A549 (cell line): ENCODE measurements at regions not wholly inside any gene's neighbourhood (a gene's known extent, or its start where the extent isn't known, plus 50 kb on each side); places are given as distances from the start of the nearest gene placed in this dataset.

ENCODE experiments used
- ATAC-seq, 2 experiments: fragments of 200-7000 bp in 1 of 2; fragments of >200 bp in 1 of 2; cut with Nextera tagmentation in 1 of 2; cut with Tn5 transposase in 1 of 2; 3 replicates each; pipeline versions ENCODE4 v1.8.0 to v1.9.1; 2018 to 2020; ENCODE audit warnings: mild to moderate bottlenecking in 1 of 2, moderate library complexity in 1 of 2
- CTCF ChIA-PET: fragments of 300-600 bp; sonication (Branson Sonifier 250); formaldehyde crosslinking; extraction: SDS; loops from one replicate; lab custom pipeline; 2021; ENCODE audit warnings: antibody characterized with exemption, inconsistent platforms; lab: Yijun Ruan, JAX
- POLR2A ChIA-PET: fragments of 350-600 bp; formaldehyde crosslinking; extraction: SDS; loops from one replicate; lab custom pipeline; 2021; ENCODE audit warnings: antibody characterized with exemption, inconsistent platforms; lab: Yijun Ruan, JAX
- DNase-seq, 2 experiments: peaks; one replicate each; pipeline versions ENCODE4 v3.0.0 to v3.0.0-alpha.2; 2011 to 2016; ENCODE audit warnings: low read depth in 1 of 2, low spot score in 1 of 2
- FAIRE-seq: peaks from 2 replicates; lab custom pipeline; 2011; peaks lifted over from hg19 to GRCh38; lab: Jason Lieb, UNC
- H3K27ac ChIP-seq, 2 experiments: fragments of >200 bp; sonication (Bioruptor Twin); formaldehyde crosslinking; 3 replicates each; pipeline ENCODE4 v1.5.1; 2016 to 2017
- H3K4me1 ChIP-seq: fragments of >200 bp; sonication (Bioruptor Twin); formaldehyde crosslinking; 3 replicates; pipeline ENCODE4 v1.6.1; 2016
- H3K4me2 ChIP-seq: fragments of >200 bp; sonication (Bioruptor Twin); formaldehyde crosslinking; 3 replicates; pipeline ENCODE4 v1.6.1; 2016
- H3K4me3 ChIP-seq: fragments of >200 bp; sonication (Bioruptor Twin); formaldehyde crosslinking; 3 replicates; pipeline ENCODE4 v1.5.1; 2016
- H3K9me3 ChIP-seq: fragments of >200 bp; sonication (Bioruptor Twin); formaldehyde crosslinking; 3 replicates; pipeline ENCODE4 v1.6.1; 2016
- CBX2 ChIP-seq: fragments of 200-600 bp; sonication (generic); IDR thresholded peaks from 2 replicates; pipeline ENCODE4 v1.6.1; 2016; ENCODE audit warnings: low read depth, mild to moderate bottlenecking, borderline replicate concordance
- CEBPB ChIP-seq, 2 experiments: fragments of >200 bp in 1 of 2; sonication (Bioruptor Twin) in 1 of 2; formaldehyde crosslinking in 1 of 2; IDR thresholded peaks; 2 replicates each; pipeline ENCODE4 v1.6.1; 2012 to 2016
- CHD4 ChIP-seq: fragments of 200-600 bp; sonication (generic); IDR thresholded peaks from 2 replicates; pipeline ENCODE4 v1.6.1; 2016; ENCODE audit warnings: antibody characterized with exemption, mild to moderate bottlenecking, borderline replicate concordance
- EHF ChIP-seq: fragments of 250-450 bp; sonication (Bioruptor Pico); IDR thresholded peaks from 2 replicates; pipeline ENCODE4 v1.5.0; 2020; ENCODE audit warnings: mild to moderate bottlenecking
- ELK1 ChIP-seq: fragments of 150-350 bp; IDR thresholded peaks from 2 replicates; pipeline ENCODE4 v1.6.1; 2014; ENCODE audit warnings: low read depth, mild to moderate bottlenecking, low read length
- FOSB ChIP-seq: fragments of 250-450 bp; sonication (Bioruptor Pico); IDR thresholded peaks from 2 replicates; pipeline ENCODE4 v1.5.0; 2020; ENCODE audit warnings: mild to moderate bottlenecking, moderate library complexity
- HOXB5 ChIP-seq: fragments of 250-450 bp; sonication (Bioruptor Pico); IDR thresholded peaks from 2 replicates; pipeline ENCODE4 v1.5.0; 2020; ENCODE audit warnings: mild to moderate bottlenecking, moderate library complexity
- JUN ChIP-seq, 2 experiments: fragments of >200 bp; sonication (Bioruptor Twin); formaldehyde crosslinking; IDR thresholded peaks; 2 replicates in 1 of 2; 3 replicates in 1 of 2; pipeline ENCODE4 v1.6.1; 2016 to 2017
- JUNB ChIP-seq: fragments of >200 bp; sonication (Bioruptor Twin); formaldehyde crosslinking; IDR thresholded peaks from 2 replicates; pipeline ENCODE4 v1.6.1; 2016
- KDM5A ChIP-seq: fragments of 200-600 bp; sonication (generic); IDR thresholded peaks from 2 replicates; pipeline ENCODE4 v1.6.1; 2016; ENCODE audit warnings: antibody characterized with exemption, mild to moderate bottlenecking
- MAFK ChIP-seq: fragments of 450-650 bp; IDR thresholded peaks from 2 replicates; pipeline ENCODE4 v1.6.1; 2014; ENCODE audit not compliant: partially characterized antibody
- MAZ ChIP-seq: fragments of 150-350 bp; IDR thresholded peaks from 2 replicates; pipeline ENCODE4 v1.6.1; 2014; ENCODE audit warnings: antibody characterized with exemption, low read depth, low read length, borderline replicate concordance
- NPAS2 ChIP-seq: fragments of 250-450 bp; sonication (Bioruptor Pico); IDR thresholded peaks from 2 replicates; pipeline ENCODE4 v1.8.0; 2022; ENCODE audit warnings: mild to moderate bottlenecking, moderate library complexity, borderline replicate concordance
- PBX3 ChIP-seq: IDR thresholded peaks from 2 replicates; pipeline ENCODE4 v1.6.1; 2012
- PHF8 ChIP-seq: fragments of 200-600 bp; sonication (generic); IDR thresholded peaks from 2 replicates; pipeline ENCODE4 v1.6.1; 2016; ENCODE audit warnings: low read depth, mild to moderate bottlenecking, antibody characterized with exemption, moderate library complexity, borderline replicate concordance
- RFX5 ChIP-seq: fragments of 450-650 bp; IDR thresholded peaks from 2 replicates; pipeline ENCODE4 v1.7.1; 2014; ENCODE audit warnings: antibody characterized with exemption, mild to moderate bottlenecking, moderate library complexity
- SREBF2 ChIP-seq: fragments of 450-650 bp; IDR thresholded peaks from 2 replicates; pipeline ENCODE4 v1.6.1; 2014; ENCODE audit warnings: mild to moderate bottlenecking, moderate library complexity
- TFCP2L1 ChIP-seq: fragments of 250-450 bp; sonication (Bioruptor Pico); IDR thresholded peaks from 2 replicates; pipeline ENCODE4 v1.5.0; 2021; ENCODE audit warnings: mild to moderate bottlenecking
- ZNF302 ChIP-seq: fragments of 250-450 bp; sonication (Bioruptor Pico); IDR thresholded peaks from 2 replicates; pipeline ENCODE4 v1.9.0; 2021; ENCODE audit warnings: inconsistent platforms, mild to moderate bottlenecking, moderate library complexity
- ZSCAN20 ChIP-seq: fragments of 250-450 bp; sonication (Bioruptor Pico); IDR thresholded peaks from 2 replicates; pipeline ENCODE4 v1.8.0; 2022; ENCODE audit warnings: mild to moderate bottlenecking, moderate library complexity
- WGBS: methylation state at CpG from one replicate; pipeline ENCODE4 v1.1.6; 2017; ENCODE audit errors: missing lambda C conversion rate; 5-methylcytosine and 5-hydroxymethylcytosine counted together
- TF ChIP-seq, protein P1 (sequence below): fragments of 250-450 bp; sonication (Bioruptor Pico); IDR thresholded peaks from 2 replicates; pipeline ENCODE4 v1.5.0; 2021; ENCODE audit warnings: mild to moderate bottlenecking, moderate library complexity, borderline replicate concordance
- TF ChIP-seq, protein P2 (sequence below): fragments of 450-650 bp; IDR thresholded peaks from 2 replicates; pipeline ENCODE4 v1.6.1; 2014; ENCODE audit warnings: antibody characterized with exemption
- TF ChIP-seq, protein P3 (sequence below): fragments of >200 bp; sonication (Bioruptor Twin); formaldehyde crosslinking; IDR thresholded peaks from 3 replicates; pipeline ENCODE4 v1.6.1; 2016
- TF ChIP-seq, protein P4 (sequence below): fragments of 200-600 bp; sonication (generic); IDR thresholded peaks from 2 replicates; pipeline ENCODE4 v1.6.1; 2016; ENCODE audit warnings: antibody characterized with exemption, mild to moderate bottlenecking, moderate library complexity
- TF ChIP-seq, protein P5 (sequence below): fragments of >200 bp; sonication (Bioruptor Twin); formaldehyde crosslinking; IDR thresholded peaks from 3 replicates; pipeline ENCODE4 v1.5.1; 2016

DNA sequence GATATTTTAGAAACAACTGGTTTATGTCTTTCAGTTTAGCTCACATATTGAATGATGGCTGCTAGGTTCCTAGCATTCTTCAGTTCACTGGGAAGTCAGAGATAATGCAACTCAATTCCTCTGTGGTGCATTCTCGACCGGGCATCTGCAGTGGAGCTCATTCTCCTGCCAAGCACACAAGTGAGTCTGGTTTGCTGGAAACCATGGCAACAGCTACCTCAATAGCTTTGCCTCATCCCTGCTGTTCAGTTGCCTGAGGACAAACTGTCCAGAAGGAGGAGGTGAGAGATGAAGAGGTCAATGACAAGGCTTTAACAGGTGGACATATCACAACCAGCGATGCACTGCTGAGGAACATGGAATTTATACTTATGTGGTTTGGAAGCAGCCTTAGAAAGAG is 816.9 kb downstream of the AACS start:
- WGBS: 6% methylated on average over 3 of the region's 3 CpGs
- TF ChIP-seq PHF8 (no peak), KDM5A (no peak), JUN (IDR thresholded peaks at IDR 0.05) (no peak), HOXB5 (no peak), ELK1 (no peak), ZNF302 (no peak), TFCP2L1 (no peak)
- TF ChIP-seq, protein P1, sequence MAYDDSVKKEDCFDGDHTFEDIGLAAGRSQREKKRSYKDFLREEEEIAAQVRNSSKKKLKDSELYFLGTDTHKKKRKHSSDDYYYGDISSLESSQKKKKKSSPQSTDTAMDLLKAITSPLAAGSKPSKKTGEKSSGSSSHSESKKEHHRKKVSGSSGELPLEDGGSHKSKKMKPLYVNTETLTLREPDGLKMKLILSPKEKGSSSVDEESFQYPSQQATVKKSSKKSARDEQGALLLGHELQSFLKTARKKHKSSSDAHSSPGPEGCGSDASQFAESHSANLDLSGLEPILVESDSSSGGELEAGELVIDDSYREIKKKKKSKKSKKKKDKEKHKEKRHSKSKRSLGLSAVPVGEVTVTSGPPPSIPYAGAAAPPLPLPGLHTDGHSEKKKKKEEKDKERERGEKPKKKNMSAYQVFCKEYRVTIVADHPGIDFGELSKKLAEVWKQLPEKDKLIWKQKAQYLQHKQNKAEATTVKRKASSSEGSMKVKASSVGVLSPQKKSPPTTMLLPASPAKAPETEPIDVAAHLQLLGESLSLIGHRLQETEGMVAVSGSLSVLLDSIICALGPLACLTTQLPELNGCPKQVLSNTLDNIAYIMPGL (CRISPR knock-in tag): no peak
- Histone ChIP-seq H3K4me1 (no peaks in the 10 kb centered on the region), H3K4me3 (no peak overlapping the region), H3K9me3 (no peaks in the 10 kb centered on the region), H3K4me2 (no peak overlapping the region), H3K27ac (no peak overlapping the region)
- ATAC-seq (no peak), DNase-seq (no peak), FAIRE-seq (no peak)
- ChIA-PET CTCF (no interaction called here), POLR2A (no interaction called here)

DNA sequence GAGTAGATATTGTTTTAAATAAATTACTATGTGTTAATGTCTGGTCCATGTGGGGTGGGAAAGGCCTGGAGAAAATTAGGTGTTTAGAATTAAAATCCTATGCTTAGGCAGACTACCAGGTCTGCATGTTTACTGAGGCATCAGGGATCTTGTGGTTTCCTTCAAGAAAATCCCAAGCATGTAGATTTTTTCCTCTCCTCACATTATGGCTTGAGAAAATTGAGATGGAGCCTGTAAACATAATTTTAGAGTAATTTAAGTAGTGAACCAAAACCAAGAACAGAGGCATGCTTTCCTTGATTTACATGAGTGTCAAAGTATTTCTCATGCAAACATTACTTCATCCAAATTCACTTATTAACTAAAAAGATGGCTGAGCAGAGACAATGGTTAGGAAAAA is 823.7 kb downstream of the AACS start:
- POLR2A ChIA-PET: no interaction called here
- no peak overlapping the region for H3K4me2 ChIP-seq
- no peaks in the 10 kb centered on the region for H3K9me3 ChIP-seq
- FAIRE-seq (no peak), DNase-seq (no peak), ATAC-seq (no peak)
- H3K4me3 ChIP-seq: no peak overlapping the region
- H3K4me1 ChIP-seq: no peaks in the 10 kb centered on the region
- no peak overlapping the region for H3K27ac ChIP-seq
- CTCF ChIA-PET: no interaction called here
- TF ChIP-seq FOSB (CRISPR knock-in tag) (no peak), JUNB (no peak), MAFK (no peak), NPAS2 (CRISPR knock-in tag) (no peak), MAZ (no peak), ZNF302 (no peak), EHF (CRISPR knock-in tag) (no peak), ZSCAN20 (CRISPR knock-in tag) (no peak), CHD4 (no peak), JUN (IDR thresholded peaks at IDR 0.05) (no peak), CEBPB (IDR thresholded peaks at IDR 0.05) (no peak), SREBF2 (no peak), KDM5A (no peak), RFX5 (no peak), CBX2 (no peak), PBX3 (no peak)
- TF ChIP-seq, protein P2, sequence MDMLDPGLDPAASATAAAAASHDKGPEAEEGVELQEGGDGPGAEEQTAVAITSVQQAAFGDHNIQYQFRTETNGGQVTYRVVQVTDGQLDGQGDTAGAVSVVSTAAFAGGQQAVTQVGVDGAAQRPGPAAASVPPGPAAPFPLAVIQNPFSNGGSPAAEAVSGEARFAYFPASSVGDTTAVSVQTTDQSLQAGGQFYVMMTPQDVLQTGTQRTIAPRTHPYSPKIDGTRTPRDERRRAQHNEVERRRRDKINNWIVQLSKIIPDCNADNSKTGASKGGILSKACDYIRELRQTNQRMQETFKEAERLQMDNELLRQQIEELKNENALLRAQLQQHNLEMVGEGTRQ: no peak
- TF ChIP-seq, protein P3, sequence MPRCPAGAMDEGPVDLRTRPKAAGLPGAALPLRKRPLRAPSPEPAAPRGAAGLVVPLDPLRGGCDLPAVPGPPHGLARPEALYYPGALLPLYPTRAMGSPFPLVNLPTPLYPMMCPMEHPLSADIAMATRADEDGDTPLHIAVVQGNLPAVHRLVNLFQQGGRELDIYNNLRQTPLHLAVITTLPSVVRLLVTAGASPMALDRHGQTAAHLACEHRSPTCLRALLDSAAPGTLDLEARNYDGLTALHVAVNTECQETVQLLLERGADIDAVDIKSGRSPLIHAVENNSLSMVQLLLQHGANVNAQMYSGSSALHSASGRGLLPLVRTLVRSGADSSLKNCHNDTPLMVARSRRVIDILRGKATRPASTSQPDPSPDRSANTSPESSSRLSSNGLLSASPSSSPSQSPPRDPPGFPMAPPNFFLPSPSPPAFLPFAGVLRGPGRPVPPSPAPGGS: no peak
- TF ChIP-seq, protein P4, sequence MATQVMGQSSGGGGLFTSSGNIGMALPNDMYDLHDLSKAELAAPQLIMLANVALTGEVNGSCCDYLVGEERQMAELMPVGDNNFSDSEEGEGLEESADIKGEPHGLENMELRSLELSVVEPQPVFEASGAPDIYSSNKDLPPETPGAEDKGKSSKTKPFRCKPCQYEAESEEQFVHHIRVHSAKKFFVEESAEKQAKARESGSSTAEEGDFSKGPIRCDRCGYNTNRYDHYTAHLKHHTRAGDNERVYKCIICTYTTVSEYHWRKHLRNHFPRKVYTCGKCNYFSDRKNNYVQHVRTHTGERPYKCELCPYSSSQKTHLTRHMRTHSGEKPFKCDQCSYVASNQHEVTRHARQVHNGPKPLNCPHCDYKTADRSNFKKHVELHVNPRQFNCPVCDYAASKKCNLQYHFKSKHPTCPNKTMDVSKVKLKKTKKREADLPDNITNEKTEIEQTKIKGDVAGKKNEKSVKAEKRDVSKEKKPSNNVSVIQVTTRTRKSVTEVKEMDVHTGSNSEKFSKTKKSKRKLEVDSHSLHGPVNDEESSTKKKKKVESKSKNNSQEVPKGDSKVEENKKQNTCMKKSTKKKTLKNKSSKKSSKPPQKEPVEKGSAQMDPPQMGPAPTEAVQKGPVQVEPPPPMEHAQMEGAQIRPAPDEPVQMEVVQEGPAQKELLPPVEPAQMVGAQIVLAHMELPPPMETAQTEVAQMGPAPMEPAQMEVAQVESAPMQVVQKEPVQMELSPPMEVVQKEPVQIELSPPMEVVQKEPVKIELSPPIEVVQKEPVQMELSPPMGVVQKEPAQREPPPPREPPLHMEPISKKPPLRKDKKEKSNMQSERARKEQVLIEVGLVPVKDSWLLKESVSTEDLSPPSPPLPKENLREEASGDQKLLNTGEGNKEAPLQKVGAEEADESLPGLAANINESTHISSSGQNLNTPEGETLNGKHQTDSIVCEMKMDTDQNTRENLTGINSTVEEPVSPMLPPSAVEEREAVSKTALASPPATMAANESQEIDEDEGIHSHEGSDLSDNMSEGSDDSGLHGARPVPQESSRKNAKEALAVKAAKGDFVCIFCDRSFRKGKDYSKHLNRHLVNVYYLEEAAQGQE: no peak
- TF ChIP-seq, protein P5, sequence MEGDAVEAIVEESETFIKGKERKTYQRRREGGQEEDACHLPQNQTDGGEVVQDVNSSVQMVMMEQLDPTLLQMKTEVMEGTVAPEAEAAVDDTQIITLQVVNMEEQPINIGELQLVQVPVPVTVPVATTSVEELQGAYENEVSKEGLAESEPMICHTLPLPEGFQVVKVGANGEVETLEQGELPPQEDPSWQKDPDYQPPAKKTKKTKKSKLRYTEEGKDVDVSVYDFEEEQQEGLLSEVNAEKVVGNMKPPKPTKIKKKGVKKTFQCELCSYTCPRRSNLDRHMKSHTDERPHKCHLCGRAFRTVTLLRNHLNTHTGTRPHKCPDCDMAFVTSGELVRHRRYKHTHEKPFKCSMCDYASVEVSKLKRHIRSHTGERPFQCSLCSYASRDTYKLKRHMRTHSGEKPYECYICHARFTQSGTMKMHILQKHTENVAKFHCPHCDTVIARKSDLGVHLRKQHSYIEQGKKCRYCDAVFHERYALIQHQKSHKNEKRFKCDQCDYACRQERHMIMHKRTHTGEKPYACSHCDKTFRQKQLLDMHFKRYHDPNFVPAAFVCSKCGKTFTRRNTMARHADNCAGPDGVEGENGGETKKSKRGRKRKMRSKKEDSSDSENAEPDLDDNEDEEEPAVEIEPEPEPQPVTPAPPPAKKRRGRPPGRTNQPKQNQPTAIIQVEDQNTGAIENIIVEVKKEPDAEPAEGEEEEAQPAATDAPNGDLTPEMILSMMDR: no peak
